ENCODE measurements at regions not wholly inside any gene's neighbourhood (a gene's known extent, or its start where the extent isn't known, plus 50 kb on each side); places are given as distances from the start of the nearest gene placed in this dataset.

DNA sequence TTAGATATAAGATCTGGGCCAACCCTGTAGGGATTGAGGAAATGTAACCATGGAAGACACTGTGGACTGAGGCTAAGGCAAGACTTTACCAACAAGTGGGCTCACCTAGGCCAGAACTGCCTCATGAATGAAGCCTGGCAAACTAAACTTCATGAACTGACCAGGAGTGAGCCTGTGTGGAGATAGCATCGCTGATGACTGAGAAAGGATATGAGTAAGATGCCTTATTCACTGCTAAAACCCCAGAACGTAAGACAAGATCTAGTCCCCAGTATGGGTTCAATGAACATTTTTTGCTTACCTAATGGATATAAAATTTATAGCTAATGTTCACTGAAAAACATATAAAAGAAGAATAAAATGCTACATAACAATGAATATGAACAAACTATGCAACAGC, 399.8 kb downstream of the SATB2 start:
- Histone ChIP-seq H3K79me2 (ENCODE audit: control insufficient read depth, insufficient read depth, low read length) (no peaks in the 10 kb centered on the region), H3K9ac (ENCODE audit: control insufficient read depth, extremely low read depth, insufficient read depth, low read length) (no peak overlapping the region), H3K27me3 (ENCODE audit: control insufficient read depth, extremely low read depth, insufficient read depth, low read length) (no peaks in the 10 kb centered on the region), H3K36me3 (ENCODE audit: control insufficient read depth in 2 of 2, extremely low read depth in 1 of 2, insufficient read depth in 2 of 2, low read length in 2 of 2) (no peaks in the 10 kb centered on the region), H3K9me3 (ENCODE audit: control insufficient read depth, low read depth, low read length) (no peaks in the 10 kb centered on the region), H3K4me2 (ENCODE audit: control insufficient read depth, extremely low read depth, insufficient read depth, low read depth, low read length) (no peak overlapping the region), H4K20me1 (ENCODE audit: control insufficient read depth, extremely low read depth, insufficient read depth, low read length) (no peaks in the 10 kb centered on the region), H3K27ac (ENCODE audit: control insufficient read depth, insufficient read depth, low read length) (no peak overlapping the region), H3K4me1 (ENCODE audit: control insufficient read depth, extremely low read depth, insufficient read depth, low read length) (no peaks in the 10 kb centered on the region), H3K9me1 (ENCODE audit: control insufficient read depth, extremely low read depth, insufficient read depth, low read length) (no peaks in the 10 kb centered on the region), H3K4me3 (ENCODE audit: control insufficient read depth in 2 of 3, extremely low read depth in 1 of 3, insufficient read depth in 2 of 3, low read depth in 1 of 3, low read length in 3 of 3) (no peak overlapping the region), H2AFZ (ENCODE audit: control insufficient read depth, low read length) (no peak overlapping the region)
- FAIRE-seq: no peak
- dilution Hi-C loops (cut with MboI; ENCODE audit: extremely low pct_ligation_motif_present, low sequenced_read_pairs): no loop called here
- TF ChIP-seq, protein P1, sequence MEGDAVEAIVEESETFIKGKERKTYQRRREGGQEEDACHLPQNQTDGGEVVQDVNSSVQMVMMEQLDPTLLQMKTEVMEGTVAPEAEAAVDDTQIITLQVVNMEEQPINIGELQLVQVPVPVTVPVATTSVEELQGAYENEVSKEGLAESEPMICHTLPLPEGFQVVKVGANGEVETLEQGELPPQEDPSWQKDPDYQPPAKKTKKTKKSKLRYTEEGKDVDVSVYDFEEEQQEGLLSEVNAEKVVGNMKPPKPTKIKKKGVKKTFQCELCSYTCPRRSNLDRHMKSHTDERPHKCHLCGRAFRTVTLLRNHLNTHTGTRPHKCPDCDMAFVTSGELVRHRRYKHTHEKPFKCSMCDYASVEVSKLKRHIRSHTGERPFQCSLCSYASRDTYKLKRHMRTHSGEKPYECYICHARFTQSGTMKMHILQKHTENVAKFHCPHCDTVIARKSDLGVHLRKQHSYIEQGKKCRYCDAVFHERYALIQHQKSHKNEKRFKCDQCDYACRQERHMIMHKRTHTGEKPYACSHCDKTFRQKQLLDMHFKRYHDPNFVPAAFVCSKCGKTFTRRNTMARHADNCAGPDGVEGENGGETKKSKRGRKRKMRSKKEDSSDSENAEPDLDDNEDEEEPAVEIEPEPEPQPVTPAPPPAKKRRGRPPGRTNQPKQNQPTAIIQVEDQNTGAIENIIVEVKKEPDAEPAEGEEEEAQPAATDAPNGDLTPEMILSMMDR (optimal IDR thresholded peaks at IDR 0.05 in 1 of 3, IDR thresholded peaks at IDR 0.05 in 1 of 3, conservative IDR thresholded peaks at IDR 0.05 in 1 of 3; ENCODE audit: extremely low read depth in 1 of 3, insufficient read depth in 2 of 3, low read length in 3 of 3): no peak
- TF ChIP-seq EZH2 (IDR thresholded peaks at IDR 0.05; ENCODE audit: low read length): no peak
- no peak for DNase-seq (ENCODE audit: low read depth, low spot score)

DNA sequence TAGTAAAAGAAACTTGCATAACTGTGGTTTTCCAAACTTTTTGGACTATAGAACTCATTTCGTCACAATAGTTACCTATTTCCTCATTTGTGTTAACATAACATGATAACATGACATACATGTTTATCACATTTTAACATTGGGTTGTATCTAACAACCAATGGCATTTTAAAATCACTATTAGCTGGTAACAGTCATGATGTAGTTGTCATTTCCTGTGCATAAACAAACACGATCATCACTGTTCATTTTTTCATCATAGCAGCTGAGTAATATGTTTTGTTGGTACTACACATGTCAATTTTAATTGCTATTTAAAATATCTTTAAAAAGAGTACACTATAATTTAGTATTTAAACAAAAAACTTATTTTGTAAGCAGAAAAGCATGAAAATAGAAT, 402.4 kb downstream of the SATB2 start:
- DNase-seq (ENCODE audit: low read depth, low spot score) (no peak), FAIRE-seq (no peak)
- Histone ChIP-seq H3K4me2 (ENCODE audit: control insufficient read depth, extremely low read depth, insufficient read depth, low read depth, low read length) (no peak overlapping the region), H3K36me3 (ENCODE audit: control insufficient read depth in 2 of 2, extremely low read depth in 1 of 2, insufficient read depth in 2 of 2, low read length in 2 of 2) (no peaks in the 10 kb centered on the region), H3K27ac (ENCODE audit: control insufficient read depth, insufficient read depth, low read length) (no peak overlapping the region), H3K27me3 (ENCODE audit: control insufficient read depth, extremely low read depth, insufficient read depth, low read length) (no peaks in the 10 kb centered on the region), H3K9me1 (ENCODE audit: control insufficient read depth, extremely low read depth, insufficient read depth, low read length) (no peaks in the 10 kb centered on the region), H3K9me3 (ENCODE audit: control insufficient read depth, low read depth, low read length) (no peaks in the 10 kb centered on the region), H3K9ac (ENCODE audit: control insufficient read depth, extremely low read depth, insufficient read depth, low read length) (no peak overlapping the region), H3K4me1 (ENCODE audit: control insufficient read depth, extremely low read depth, insufficient read depth, low read length) (no peaks in the 10 kb centered on the region), H3K79me2 (ENCODE audit: control insufficient read depth, insufficient read depth, low read length) (no peaks in the 10 kb centered on the region), H4K20me1 (ENCODE audit: control insufficient read depth, extremely low read depth, insufficient read depth, low read length) (no peaks in the 10 kb centered on the region), H3K4me3 (ENCODE audit: control insufficient read depth in 2 of 3, extremely low read depth in 1 of 3, insufficient read depth in 2 of 3, low read depth in 1 of 3, low read length in 3 of 3) (no peak overlapping the region), H2AFZ (ENCODE audit: control insufficient read depth, low read length) (no peak overlapping the region)
- TF ChIP-seq, protein P1 (optimal IDR thresholded peaks at IDR 0.05 in 1 of 3, IDR thresholded peaks at IDR 0.05 in 1 of 3, conservative IDR thresholded peaks at IDR 0.05 in 1 of 3; ENCODE audit: extremely low read depth in 1 of 3, insufficient read depth in 2 of 3, low read length in 3 of 3): no peak
- TF ChIP-seq EZH2 (IDR thresholded peaks at IDR 0.05; ENCODE audit: low read length): no peak
- dilution Hi-C loops (cut with MboI; ENCODE audit: extremely low pct_ligation_motif_present, low sequenced_read_pairs): no loop called here

Data from keratinocyte (primary cell).